22Rv1 (cell line): ENCODE measurements at regions not wholly inside any gene's neighbourhood (a gene's known extent, or its start where the extent isn't known, plus 50 kb on each side); places are given as distances from the start of the nearest gene placed in this dataset.

Experiments
- ZFX ChIP-seq: fragments of 450-650 bp; IDR thresholded peaks from 2 replicates; pipeline ENCODE4 v1.6.1; 2017; ENCODE audit warnings: antibody characterized with exemption, borderline replicate concordance
- TF ChIP-seq, protein P1 (sequence below): fragments of 450-650 bp; IDR thresholded peaks from 2 replicates; pipeline ENCODE4 v1.5.1; 2017; ENCODE audit warnings: mild to moderate bottlenecking

GRCh38 chr15:31258260-31258659 is 68.4 kb upstream of the KLF13 start:
- TF ChIP-seq, protein P1, sequence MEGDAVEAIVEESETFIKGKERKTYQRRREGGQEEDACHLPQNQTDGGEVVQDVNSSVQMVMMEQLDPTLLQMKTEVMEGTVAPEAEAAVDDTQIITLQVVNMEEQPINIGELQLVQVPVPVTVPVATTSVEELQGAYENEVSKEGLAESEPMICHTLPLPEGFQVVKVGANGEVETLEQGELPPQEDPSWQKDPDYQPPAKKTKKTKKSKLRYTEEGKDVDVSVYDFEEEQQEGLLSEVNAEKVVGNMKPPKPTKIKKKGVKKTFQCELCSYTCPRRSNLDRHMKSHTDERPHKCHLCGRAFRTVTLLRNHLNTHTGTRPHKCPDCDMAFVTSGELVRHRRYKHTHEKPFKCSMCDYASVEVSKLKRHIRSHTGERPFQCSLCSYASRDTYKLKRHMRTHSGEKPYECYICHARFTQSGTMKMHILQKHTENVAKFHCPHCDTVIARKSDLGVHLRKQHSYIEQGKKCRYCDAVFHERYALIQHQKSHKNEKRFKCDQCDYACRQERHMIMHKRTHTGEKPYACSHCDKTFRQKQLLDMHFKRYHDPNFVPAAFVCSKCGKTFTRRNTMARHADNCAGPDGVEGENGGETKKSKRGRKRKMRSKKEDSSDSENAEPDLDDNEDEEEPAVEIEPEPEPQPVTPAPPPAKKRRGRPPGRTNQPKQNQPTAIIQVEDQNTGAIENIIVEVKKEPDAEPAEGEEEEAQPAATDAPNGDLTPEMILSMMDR, result no peak
- TF ChIP-seq ZFX, result no peak
